HCEC 1CT (cell line): ENCODE measurements at regions not wholly inside any gene's neighbourhood (a gene's known extent, or its start where the extent isn't known, plus 50 kb on each side); places are given as distances from the start of the nearest gene placed in this dataset.

Experiments
- DNase-seq: peaks from one replicate; pipeline ENCODE4 v3.0.0-alpha.2; 2017

DNA sequence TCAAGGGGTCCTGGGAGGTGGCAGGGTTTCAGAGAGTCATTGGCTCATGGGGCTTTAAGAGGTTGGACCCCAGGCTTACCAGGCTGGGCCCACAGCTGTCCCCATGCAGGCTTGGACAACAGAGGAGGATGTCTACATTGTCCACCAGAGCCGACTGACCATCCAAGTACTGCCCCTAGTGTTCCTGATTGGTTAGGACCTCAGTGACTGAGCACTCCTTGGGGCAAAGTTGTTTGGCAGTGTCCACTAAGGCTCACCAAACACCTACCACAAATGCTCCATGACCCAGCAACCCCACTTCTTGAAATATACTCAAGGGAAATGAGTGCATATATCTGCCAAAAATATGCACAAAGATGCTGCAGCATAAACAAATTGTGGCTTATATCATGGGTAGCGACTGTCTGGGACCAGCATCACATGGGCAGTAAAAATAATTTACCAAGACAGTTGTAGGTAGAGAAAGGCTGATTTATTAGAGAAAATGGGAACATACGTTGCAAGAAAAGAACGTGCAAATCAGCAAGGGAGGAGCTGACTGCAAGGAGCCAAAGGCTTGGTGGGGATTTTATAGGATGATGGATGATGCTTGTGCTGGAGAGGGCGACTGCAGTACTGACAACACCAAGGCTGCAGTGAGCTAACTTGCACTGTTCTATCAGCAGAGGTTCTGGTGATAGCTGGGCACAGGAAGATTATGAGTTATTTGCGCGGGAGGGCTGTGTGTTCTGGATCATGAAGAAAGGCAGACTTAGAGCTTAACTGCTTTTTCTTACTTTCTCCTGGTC is 265.2 kb downstream of the GADD45G start:
- no peak for DNase-seq

DNA sequence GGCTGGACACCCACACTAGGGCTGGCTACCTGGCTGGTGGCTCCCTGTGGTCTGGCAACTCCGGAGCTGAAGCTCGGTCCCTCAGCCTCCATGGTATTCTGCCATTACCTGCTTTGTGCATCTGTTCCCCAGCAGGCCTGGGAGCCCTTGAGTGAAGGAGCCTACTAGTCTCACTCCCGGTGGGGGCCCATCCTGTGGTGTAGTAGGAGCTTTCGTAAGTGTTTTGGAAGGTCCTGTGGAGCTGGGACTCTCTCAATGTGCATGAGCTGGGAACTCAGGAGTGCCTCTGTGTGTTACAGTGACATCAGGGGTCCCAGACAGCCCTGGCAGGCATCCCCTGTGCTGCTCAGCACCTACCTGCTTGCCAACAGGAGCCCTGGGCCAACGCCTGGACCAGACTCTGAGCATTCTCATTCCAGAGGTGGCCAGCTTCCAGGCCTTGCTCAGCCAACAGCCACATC is 267.1 kb downstream of the GADD45G start:
- DNase-seq = no peak

DNA sequence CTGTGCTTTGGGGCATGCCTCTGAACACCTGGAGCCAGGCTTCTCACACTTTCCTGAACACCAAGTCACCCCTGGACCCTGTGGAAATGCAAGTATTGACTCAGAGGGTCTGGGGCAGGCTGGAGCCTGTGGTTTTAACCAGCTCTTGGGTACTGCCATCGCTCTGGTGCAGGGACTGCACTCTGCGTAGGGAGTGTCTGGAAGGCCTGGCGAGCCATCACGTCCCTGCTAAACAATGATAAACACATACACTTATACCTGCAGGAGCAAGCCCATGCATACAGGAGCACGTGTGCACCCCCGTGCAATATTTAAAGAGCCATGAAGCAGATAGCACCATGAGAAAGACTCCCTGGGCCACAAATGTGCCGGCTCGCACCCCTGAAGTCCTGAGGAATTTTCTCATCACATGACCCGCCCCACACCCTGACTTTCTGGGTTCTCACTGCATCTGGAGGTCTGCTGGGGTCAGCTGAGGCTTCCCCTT is 267.7 kb downstream of the GADD45G start:
- DNase-seq = no peak

DNA sequence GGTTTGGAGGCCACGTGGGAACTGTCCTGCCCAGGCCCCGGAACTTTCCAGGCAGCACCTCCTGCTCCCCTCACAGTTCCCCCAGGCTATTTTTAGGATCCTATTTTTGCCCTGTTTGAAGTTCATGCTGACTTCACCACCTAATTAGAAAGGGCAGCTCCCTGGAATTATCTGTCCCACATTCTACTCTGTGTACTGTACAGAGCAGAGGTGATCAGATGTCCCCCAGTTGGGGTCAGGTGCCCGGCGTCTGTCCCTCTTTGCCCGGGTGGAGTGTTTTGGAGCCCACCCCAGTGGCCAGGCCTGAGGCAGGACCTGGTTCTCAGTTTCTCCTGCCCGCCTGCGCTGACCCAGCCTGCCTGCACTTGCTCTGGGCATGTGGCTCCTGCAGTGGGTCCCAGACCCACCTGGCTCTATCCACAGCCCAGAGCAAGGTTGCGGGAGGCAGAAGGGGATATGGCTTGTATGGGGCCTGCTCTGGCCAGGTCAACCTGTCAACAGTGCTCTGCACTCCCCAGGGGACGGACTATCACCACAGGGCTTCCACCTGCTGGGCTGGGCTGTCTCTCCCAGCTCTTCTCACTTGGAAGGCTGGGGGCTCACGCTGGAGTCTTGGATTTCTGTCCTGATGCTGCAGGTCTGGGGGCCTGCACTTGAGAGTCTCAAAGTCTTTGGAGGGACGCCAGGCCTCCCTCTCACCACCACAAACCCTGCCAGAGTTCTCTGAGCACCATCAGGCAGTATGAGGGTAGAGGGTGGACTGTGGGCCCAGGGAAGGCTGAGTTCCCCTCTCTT is 268.3 kb downstream of the GADD45G start:
- no peak for DNase-seq

DNA sequence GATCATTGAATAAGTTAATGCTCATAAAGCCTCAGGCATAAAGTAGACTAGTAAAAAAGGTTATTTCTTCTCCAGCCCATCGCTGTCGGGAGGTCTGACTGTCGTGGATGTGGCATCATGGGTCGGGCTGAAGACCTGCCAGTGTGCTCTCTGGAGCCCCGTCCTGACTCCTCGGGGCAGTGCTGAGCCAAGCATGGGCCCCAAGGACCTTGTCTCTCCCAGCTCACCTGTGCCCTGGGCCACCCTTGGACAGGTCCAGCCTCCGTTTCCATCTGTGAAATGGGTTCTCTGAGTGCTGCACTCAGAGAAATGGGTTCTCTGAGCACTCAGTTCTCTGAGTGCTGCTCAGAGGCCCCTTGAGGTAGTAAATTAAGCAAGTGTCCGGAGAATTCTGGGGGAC is 269.0 kb downstream of the GADD45G start:
- no peak for DNase-seq

DNA sequence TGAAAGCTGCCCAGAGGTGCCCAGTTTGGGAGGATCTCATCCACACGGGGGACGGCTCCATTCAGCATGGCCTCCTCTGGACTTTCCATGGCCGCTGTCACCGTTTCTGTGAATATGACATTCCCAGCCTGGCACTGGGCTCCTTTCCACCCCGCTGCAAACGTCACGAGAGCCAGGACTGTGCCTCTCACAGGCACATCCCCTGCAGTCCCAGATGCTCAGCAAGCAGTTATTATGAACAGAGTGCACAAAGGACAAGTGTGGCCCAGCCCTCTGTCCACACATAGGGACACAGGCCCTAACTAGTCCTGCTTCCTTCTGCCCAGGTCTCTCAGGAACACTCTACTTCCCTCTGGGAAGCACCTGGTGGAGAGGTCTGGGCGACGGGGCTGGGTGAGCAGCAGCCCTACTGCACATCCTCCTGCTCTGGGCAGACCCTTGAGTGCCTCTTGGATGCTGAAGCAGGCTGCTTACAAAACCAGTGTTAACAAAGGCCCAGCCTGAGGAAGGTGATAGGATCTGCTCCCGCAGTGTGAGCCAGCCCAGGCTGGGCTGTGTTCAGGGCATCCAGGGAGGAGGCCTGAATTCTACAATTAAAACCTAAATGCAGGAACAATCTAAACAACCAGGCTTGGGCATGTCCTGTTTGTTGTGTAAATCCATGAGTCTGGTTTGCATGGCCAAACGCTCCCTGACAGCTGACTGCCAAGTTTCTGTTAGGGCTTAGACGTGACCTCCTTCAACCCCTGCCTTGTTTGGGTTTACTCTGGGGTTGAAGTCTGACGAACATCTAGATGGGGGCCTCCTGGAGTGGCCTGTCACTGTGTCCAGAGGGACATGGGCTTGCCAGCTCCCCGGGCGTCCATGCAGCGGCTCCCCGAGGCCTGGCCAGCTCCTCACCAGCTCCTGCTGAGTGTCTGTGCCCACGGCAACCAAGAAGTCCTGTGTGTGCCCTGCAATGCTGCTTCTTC is 269.8 kb downstream of the GADD45G start:
- no peak for DNase-seq

DNA sequence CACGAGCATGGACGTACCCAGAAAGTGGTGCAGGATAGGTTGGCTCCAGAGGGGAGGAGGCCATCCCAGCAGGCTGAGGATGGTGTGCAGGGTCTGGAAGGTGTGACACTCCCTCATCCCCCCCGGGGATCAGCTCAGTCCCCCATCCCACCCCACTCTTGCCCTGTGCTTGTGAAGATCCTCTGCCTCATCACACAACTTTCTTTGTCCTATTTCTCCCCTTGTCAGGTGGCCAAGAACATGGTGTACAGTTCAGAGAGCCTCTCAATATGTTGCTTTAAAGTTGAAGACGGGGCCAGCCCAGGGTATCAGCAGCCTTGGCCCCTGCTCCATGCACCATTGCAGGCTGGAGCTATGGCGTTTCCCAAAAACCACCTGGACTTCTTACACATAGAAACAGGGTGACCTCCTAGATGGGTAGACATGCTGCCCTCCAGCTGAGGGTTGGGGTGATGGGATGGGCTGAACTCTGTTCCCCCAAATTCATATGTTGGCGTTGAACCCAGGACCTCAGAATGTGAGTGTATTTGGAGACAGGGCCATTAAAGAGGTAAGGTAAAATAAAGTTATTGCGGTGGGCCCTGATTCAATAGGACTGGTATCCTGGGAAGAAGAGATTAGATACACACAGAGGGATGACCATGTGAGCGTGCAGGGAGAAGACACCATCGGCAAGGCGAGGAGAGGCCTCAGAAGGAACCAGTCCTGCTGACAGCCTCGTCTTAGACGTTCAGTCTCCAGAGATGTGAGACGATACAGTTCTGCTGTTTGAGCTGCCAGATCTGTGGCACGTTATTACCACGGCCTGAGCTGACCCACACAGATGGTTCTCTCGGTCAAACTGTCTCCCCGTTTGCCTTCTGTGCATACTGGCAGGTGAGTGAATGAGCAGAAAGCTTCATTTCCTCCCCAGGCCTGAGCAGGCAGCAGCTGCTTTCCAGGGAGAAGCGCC is 272.5 kb downstream of the GADD45G start:
- no peak for DNase-seq

DNA sequence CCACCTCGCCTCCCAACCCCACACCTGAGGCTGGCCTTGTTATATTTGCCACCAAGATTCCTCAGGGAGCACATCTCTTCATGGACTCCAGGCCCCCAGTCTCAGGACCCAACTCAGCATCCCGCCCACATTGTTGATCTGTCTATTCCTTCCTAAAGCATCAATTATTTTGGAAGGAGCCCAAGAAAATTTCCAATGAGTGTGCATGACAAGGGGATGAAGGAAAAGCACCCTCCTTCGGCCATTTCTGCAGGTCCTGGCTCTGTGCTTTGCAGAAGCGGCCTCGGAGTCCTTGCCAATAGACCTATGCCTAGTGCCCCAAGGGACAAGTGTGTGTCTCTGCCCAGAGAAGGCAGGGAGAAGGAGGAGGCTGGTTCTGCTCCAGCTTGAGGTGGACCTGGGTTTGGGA is 273.2 kb downstream of the GADD45G start:
- DNase-seq = no peak

DNA sequence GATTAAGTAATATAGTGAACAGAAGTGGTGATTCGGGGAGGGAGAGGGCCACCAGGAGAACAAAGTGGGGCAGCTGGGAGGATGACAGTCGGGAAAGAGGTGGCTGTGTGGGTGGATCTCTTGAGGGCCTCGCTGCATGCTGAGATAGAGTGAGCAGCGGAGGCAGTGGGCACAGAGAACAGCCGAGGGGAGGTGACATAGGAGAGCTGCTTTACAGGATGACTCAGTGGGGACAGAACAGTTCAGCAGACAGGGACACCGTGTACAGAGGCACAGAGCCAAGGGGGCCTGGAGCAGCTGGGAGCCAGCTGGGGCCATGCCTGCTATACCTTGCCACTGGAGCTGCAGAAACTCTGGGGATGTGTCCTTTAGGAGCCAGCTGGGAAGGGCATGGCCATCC is 273.9 kb downstream of the GADD45G start:
- no peak for DNase-seq

DNA sequence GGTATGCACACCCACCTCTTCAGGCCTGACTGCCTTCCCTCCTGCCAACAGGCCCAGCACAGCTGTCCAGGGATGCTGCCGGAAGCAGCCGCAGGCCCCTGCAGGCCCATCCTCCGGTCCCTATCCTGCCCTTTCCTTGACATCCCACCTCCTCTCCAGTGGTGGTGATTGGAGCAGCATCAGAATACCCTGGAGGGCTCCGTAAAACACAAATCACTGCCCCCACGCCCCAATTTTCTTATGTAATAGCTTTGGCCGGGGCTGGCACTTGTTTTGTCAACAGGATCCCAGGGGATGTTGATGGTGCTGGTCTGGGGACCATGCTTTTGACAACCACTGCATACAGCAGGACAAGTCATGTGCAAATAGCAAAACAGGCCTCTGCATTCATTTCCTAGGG is 274.5 kb downstream of the GADD45G start:
- no peak for DNase-seq

DNA sequence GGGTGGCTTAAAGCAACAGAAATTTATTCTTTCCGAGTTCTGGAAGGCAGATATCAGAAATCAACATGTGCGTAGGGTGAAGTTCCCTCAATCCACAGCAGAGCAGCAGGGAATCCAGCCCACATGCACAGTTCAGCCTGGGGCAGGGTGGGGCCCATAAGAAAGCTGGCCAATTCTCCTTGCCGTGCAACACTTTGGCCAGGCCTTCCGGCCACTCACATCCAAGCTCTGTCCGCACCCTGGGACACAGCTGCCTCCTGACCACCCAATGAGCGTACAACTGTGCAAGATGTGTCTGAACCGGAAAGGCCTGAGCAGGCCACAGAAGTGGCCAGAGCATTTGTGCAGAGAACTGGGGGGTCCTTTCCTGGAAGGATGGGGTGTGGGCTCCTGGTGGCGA is 274.9 kb downstream of the GADD45G start:
- DNase-seq = no peak

DNA sequence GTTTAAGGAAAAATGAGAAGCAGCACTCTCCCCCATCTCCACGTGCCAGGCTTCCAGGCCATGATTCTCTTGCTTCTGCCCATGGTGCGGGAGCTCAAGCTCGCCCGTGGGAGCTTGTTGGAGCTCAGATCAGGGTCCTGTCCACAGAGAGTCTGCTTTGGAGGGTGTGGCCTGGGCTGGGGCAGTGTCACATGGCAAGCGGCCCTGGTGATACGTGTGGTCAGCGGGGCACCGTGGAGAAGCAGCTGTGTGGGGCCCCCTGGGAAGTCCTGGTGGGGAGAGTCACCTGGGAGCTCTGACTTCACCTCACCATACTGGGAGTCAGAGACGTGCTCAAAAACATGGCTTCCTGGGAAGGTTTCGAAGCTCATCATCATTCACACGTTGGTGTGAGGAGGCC is 275.3 kb downstream of the GADD45G start:
- DNase-seq = no peak

DNA sequence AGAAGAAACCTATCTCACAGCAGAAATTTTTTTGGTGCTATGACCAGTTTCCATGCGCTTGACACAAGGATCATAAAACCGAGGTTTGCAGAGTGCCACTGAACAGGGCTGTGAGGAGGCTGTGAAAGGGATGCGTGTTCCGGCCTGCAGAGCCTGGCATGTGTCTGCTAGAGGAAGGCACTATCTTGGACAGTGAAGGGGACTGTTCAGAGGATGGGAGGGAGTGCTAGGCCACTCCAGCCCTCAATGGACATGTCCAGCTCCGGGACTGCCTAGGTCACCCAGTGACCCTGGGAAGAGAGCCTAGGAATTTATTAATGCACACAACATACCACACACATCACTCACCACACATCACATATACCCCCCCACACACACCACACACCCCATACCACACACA is 275.9 kb downstream of the GADD45G start:
- no peak for DNase-seq

DNA sequence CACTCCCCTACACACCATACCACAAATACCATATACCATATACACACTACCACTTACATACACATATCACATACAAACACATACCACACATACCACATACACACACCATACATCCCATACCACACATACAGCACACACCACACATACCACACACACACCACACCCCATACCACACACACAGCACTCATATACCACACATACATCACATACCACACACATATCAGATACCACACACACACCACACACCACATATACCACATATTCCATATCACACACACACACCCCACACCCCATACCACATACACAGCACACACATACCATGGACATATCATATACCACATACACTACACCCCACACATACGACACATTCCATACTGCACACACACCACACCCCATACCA is 276.6 kb downstream of the GADD45G start:
- DNase-seq = no peak

DNA sequence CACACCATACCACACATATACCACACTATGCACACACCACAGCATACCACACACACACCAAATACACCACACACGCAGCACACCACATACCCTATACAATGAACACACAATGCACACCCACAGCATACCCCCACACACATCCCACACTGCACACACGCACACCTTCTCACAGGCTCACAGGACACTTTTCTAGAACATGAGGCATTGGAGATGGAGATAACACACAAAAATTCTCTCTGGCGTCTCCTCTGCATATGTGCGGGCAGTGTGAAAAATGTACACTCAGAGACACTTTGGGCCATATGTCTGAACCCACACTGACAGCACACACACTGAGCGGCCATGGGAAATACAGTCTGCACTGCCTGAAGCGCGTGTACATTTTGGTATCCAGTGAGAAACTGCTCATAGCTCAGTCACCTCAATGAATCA is 278.1 kb downstream of the GADD45G start:
- no peak for DNase-seq

DNA sequence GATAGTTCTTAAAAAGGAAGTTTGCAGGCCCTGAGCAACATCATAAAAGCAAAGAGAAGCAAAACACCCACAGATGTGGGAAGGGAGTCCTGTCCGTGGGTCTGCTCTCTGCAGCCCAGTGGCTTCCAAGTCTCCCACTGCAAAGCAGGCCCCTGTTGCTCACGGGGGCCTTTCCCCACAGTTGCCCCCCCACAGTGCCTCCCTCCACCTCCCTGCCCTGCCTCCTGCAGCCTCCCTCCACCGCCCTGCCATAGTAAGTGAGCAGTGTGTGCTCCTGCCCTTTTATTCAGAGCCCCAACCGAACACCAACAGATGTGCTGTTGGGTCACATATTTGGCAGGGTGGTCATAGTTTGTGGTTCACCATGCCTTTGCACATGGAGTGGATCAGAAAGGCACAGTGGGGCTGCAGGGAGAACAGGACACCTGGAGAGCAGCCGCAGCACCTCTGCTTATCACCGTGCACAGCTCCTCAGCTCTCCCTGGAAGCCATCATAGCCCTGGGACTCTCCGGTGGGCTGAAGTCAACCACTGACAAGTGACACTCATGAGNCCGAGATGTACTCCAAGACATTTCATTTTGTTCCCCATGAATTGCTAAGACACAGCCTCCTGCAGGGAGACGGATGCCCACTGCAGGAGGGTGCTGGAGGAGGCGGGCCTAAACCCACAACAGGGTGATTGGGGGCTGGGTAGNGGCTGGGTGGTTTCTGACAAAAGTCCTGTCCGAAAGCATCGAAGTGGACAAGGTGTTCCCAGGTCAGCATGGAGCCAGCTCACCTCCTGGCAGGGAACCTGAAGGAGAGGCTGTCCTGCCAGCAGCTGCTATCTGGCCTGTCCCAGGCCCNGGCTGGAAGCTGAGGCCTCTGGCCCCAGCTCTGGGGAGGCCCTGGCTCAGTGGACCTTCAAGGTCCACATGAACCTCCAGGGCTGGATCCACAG is 278.9 kb downstream of the GADD45G start:
- DNase-seq = no peak

DNA sequence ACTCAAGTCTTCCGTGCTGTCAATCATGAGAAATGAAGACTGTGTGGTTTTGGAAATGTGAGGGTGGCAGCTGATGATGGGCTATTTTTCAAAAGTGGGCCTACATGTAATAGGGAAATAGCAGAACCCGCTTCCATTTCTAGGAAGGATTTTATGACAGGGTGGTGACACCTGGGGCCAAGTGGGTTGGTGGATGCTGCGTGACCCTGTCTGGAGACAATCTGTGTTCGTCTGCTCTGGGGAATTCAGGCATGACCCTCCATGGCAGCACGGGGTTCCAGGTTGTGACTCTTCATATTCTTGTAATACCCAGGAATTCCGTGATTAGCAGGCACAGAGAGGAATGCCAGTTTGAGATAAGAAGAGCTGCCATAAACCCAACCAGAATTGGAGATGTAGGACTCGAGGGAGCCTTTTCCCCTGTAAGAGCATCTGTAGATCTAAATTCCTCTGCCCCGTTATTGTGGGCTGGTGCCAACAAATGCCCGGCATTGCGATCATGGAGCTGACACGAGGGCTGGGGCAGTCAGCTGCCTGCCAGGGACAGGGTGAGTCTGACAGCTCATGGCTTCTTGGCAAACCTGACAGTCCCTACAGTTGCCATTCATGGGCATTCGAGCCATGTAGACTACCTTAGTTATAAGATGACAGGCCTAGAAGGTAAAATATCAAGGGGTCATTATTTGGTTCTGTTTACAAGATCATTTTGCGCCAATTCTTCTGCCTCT is 279.7 kb downstream of the GADD45G start:
- no peak for DNase-seq

DNA sequence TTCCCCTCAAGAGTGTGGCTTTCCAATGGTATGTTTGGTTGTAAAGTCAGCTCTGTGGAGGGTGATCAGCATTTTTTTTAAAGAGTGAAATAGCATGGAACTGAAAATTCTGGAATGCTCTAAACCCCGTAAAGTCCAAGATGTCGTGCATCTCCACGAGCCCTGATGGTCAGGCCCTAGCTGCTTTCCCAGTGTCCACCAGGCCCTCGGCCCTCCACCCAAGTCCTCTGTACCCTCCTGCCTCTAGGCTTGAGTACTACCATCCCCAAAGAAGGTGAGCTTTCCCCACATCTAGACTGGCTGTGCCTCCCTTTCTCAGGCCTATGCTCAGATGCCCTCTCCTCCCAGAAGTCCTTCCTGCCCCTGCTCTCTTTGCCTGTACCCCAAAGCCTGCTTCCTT is 280.3 kb downstream of the GADD45G start:
- no peak for DNase-seq

DNA sequence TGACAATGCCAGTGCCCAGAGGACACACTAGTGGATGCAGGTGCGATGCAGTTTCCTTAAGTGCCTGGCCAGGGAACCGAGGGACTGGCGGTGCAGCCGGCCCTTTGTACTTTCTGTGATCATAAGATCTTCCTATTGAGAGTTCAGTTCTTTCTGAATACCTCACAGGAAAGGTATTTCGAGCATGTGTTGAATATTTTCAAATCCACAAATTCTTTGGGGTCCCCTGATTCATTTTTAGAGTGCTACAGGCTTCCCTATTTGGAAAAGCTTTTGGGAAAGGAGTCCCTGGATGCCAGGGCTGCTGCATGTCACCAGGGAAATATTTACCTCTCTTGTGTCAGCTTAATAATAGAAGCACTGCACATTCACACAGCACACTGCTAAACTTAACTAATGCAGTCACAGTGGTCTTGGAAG is 281.5 kb downstream of the GADD45G start:
- DNase-seq = no peak

DNA sequence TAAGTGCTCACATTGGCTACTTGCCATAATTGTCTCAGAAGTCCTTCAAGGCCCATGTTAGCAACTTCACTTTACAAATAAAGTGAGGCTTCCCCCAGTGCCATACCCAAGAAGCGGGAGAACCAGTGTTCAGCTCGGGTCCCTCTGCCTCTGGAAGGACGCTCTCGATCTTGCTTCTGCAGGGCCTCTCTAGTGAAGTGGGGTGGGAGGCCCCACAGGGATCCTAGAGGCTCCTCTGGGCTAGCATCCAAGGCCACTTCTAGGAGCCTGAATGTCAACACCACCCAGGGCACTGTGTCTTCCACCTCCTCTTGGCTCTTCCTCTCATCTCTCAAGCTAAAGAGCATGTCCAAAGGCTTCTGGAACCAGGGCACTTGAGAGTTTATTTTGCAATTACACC is 282.5 kb downstream of the GADD45G start:
- DNase-seq = no peak
